SK-N-SH (cell line): ENCODE measurements at regions not wholly inside any gene's neighbourhood (a gene's known extent, or its start where the extent isn't known, plus 50 kb on each side); places are given as distances from the start of the nearest gene placed in this dataset.

Source experiments
- CHD2 ChIP-seq: fragments of 150-350 bp; IDR thresholded peaks from 2 replicates; pipeline ENCODE4 v1.6.1; 2018; ENCODE audit warnings: low read length; ENCODE audit not compliant: partially characterized antibody
- EP300 ChIP-seq, 2 experiments: IDR thresholded peaks; 2 replicates each; pipeline versions ENCODE4 v1.4.0 to v1.6.1; 2012; ENCODE audit warnings: borderline replicate concordance in 1 of 2, low read depth in 1 of 2, low read length in 1 of 2
- EZH2phosphoT487 ChIP-seq: fragments of 200-600 bp; sonication (generic); IDR thresholded peaks from 2 replicates; pipeline ENCODE4 v1.6.1; 2017; ENCODE audit warnings: low read depth, mixed run types, mild to moderate bottlenecking, antibody characterized with exemption, moderate library complexity, borderline replicate concordance
- GATA2 ChIP-seq: sonication (generic); formaldehyde crosslinking; IDR thresholded peaks from 2 replicates; pipeline ENCODE4 v1.5.0; 2020; ENCODE audit warnings: mild to moderate bottlenecking, missing genetic modification reagents
- MEF2A ChIP-seq: IDR thresholded peaks from 2 replicates; pipeline ENCODE4 v1.4.0; 2012; ENCODE audit warnings: low read depth, borderline replicate concordance
- MXI1 ChIP-seq: IDR thresholded peaks from 2 replicates; pipeline ENCODE4 v1.6.1; 2012; ENCODE audit warnings: mild to moderate bottlenecking, low read depth, low read length, improper control_type of control experiment
- NRF1 ChIP-seq: IDR thresholded peaks from 2 replicates; pipeline ENCODE4 v1.6.1; 2012; ENCODE audit warnings: low read depth, mild to moderate bottlenecking, low read length
- POLR2AphosphoS5 ChIP-seq: IDR thresholded peaks from 2 replicates; pipeline ENCODE4 v1.6.1; 2012; ENCODE audit warnings: low read depth, low read length
- SMC3 ChIP-seq: IDR thresholded peaks from 2 replicates; pipeline ENCODE4 v1.6.1; 2012; ENCODE audit warnings: low read depth, low read length, improper control_type of control experiment
- USF2 ChIP-seq: fragments of 150-350 bp; IDR thresholded peaks from 2 replicates; pipeline ENCODE4 v1.6.1; 2017; ENCODE audit warnings: antibody characterized with exemption, low read length, low read depth, borderline replicate concordance
- YY1 ChIP-seq: IDR thresholded peaks from 2 replicates; pipeline ENCODE4 v1.4.0; 2012; ENCODE audit warnings: low read depth, mild to moderate bottlenecking
- TF ChIP-seq, protein P1 (sequence below): IDR thresholded peaks from 2 replicates; pipeline ENCODE4 v1.6.1; 2012; ENCODE audit warnings: mild to moderate bottlenecking, low read depth, low read length, moderate library complexity
- TF ChIP-seq, protein P2 (sequence below): fragments of 200-600 bp; sonication (generic); IDR thresholded peaks from 2 replicates; pipeline ENCODE4 v1.6.1; 2017; ENCODE audit warnings: antibody characterized with exemption, mild to moderate bottlenecking, moderate library complexity
- TF ChIP-seq, protein P3 (sequence below): IDR thresholded peaks from 2 replicates; pipeline ENCODE4 v1.4.0; 2012; ENCODE audit warnings: low read depth, borderline replicate concordance

GRCh38 chr22:47369020-47369419 lies 606.6 kb downstream of the TBC1D22A start:
- TF ChIP-seq, protein P1, sequence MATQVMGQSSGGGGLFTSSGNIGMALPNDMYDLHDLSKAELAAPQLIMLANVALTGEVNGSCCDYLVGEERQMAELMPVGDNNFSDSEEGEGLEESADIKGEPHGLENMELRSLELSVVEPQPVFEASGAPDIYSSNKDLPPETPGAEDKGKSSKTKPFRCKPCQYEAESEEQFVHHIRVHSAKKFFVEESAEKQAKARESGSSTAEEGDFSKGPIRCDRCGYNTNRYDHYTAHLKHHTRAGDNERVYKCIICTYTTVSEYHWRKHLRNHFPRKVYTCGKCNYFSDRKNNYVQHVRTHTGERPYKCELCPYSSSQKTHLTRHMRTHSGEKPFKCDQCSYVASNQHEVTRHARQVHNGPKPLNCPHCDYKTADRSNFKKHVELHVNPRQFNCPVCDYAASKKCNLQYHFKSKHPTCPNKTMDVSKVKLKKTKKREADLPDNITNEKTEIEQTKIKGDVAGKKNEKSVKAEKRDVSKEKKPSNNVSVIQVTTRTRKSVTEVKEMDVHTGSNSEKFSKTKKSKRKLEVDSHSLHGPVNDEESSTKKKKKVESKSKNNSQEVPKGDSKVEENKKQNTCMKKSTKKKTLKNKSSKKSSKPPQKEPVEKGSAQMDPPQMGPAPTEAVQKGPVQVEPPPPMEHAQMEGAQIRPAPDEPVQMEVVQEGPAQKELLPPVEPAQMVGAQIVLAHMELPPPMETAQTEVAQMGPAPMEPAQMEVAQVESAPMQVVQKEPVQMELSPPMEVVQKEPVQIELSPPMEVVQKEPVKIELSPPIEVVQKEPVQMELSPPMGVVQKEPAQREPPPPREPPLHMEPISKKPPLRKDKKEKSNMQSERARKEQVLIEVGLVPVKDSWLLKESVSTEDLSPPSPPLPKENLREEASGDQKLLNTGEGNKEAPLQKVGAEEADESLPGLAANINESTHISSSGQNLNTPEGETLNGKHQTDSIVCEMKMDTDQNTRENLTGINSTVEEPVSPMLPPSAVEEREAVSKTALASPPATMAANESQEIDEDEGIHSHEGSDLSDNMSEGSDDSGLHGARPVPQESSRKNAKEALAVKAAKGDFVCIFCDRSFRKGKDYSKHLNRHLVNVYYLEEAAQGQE: no peak
- TF ChIP-seq, protein P2, sequence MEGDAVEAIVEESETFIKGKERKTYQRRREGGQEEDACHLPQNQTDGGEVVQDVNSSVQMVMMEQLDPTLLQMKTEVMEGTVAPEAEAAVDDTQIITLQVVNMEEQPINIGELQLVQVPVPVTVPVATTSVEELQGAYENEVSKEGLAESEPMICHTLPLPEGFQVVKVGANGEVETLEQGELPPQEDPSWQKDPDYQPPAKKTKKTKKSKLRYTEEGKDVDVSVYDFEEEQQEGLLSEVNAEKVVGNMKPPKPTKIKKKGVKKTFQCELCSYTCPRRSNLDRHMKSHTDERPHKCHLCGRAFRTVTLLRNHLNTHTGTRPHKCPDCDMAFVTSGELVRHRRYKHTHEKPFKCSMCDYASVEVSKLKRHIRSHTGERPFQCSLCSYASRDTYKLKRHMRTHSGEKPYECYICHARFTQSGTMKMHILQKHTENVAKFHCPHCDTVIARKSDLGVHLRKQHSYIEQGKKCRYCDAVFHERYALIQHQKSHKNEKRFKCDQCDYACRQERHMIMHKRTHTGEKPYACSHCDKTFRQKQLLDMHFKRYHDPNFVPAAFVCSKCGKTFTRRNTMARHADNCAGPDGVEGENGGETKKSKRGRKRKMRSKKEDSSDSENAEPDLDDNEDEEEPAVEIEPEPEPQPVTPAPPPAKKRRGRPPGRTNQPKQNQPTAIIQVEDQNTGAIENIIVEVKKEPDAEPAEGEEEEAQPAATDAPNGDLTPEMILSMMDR: no peak
- no peak for TF ChIP-seq CHD2
- TF ChIP-seq GATA2 (CRISPR knock-in tag): no peak
- TF ChIP-seq, protein P3, sequence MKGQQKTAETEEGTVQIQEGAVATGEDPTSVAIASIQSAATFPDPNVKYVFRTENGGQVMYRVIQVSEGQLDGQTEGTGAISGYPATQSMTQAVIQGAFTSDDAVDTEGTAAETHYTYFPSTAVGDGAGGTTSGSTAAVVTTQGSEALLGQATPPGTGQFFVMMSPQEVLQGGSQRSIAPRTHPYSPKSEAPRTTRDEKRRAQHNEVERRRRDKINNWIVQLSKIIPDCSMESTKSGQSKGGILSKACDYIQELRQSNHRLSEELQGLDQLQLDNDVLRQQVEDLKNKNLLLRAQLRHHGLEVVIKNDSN: no peak
- no peak for TF ChIP-seq EZH2phosphoT487
- no peak for TF ChIP-seq MEF2A
- TF ChIP-seq EP300 (IDR thresholded peaks at IDR 0.05; ENCODE audit: borderline replicate concordance in 1 of 2, low read depth in 1 of 2, low read length in 1 of 2): no peak
- no peak for TF ChIP-seq MXI1
- TF ChIP-seq SMC3: no peak
- TF ChIP-seq NRF1: no peak
- no peak for TF ChIP-seq YY1
- no peak for TF ChIP-seq POLR2AphosphoS5
- TF ChIP-seq USF2: no peak
